ENCODE measurements at regions not wholly inside any gene's neighbourhood (a gene's known extent, or its start where the extent isn't known, plus 50 kb on each side); places are given as distances from the start of the nearest gene placed in this dataset.

DNA sequence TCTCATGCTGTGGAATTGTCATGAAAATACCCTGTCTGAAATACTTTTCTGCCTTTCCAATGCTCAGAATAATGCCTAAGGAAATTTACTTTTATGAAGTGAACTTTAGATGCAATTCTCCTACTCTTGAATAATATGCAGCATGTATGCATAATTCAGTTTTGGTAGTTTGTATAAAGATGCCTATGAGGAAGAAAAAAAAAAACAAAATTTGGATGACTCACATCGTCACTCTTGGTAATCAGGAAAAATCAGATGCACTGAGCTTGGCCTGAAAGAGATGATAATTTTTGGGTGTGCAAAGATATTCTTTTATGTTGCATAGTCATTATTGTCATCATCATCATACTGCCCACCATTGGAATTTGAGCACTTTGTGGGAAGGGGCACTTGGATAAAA, 382.1 kb downstream of the ANKRD7 start:
- H3K4me3 ChIP-seq (ENCODE audit: control insufficient read depth, low read depth, low read length): no peak overlapping the region
- TF ChIP-seq CTCF (conservative IDR thresholded peaks at IDR 0.05; ENCODE audit: control insufficient read depth, insufficient read depth, low read depth, low read length): no peak
- DNase-seq (ENCODE audit: low read depth): no peak

DNA sequence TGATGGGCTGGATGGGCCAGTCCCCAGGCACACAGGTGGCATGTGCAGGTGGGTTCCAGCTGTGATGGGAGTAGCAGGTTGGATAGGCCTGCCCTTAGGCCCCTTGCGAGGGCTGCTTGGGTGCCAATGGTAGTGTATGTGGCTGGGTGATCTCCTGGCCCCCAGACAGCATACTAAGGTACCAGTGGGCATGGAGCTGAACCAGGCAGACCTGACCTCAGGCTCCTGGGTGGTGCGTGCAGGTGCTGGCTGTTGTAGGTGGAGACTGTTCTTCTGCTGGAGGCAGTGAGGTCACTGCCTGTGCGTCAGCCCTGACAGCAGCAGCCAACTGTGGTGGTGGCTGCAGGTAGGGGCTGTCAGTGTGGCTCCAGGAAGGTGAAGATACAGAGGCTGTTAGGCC, 384.7 kb downstream of the ANKRD7 start:
- no peak for DNase-seq (ENCODE audit: low read depth)
- no peak for TF ChIP-seq CTCF (conservative IDR thresholded peaks at IDR 0.05; ENCODE audit: control insufficient read depth, insufficient read depth, low read depth, low read length)

GRCh38 chr7:118615681-118616080, 391.2 kb downstream of the ANKRD7 start:
- no peak for TF ChIP-seq CTCF (conservative IDR thresholded peaks at IDR 0.05; ENCODE audit: control insufficient read depth, insufficient read depth, low read depth, low read length)
- H3K4me3 ChIP-seq (ENCODE audit: control insufficient read depth, low read depth, low read length): no peak overlapping the region
- DNase-seq (ENCODE audit: low read depth): no peak

More for the DNA sequence above, 384.7 kb downstream of the ANKRD7 start:
- H3K4me3 ChIP-seq (ENCODE audit: control insufficient read depth, low read depth, low read length): no peak overlapping the region

DNA sequence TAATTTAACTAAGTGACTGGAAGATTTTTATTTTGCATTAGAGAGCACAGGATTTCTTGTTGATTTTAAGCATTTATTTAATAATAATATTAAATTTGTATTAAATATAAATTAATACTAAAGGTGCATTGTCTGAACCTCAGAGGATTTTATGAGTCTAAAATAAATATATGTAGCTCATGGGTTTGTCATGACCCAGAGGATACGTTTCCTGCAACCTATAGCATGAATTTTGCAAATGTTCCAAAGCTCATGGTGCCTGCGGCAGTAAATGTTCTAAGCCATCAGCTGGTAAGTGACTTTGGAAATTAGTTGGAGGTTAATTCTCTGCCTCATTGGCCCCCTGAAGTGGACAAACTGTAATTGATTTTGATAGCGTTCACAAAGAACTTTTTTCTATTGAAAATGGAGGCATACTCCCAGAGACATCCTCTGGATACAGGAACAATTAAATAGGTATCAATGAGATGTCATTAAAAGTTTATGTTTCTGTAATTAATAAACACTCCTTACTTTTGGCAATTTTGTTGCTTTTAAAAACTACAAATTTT, 397.4 kb downstream of the ANKRD7 start:
- no peak for TF ChIP-seq CTCF (conservative IDR thresholded peaks at IDR 0.05; ENCODE audit: control insufficient read depth, insufficient read depth, low read depth, low read length)

GRCh38 chr7:118626739-118627138, 402.2 kb downstream of the ANKRD7 start:
- DNase-seq (ENCODE audit: low read depth): no peak
- TF ChIP-seq CTCF (conservative IDR thresholded peaks at IDR 0.05; ENCODE audit: control insufficient read depth, insufficient read depth, low read depth, low read length): no peak
- H3K4me3 ChIP-seq (ENCODE audit: control insufficient read depth, low read depth, low read length): no peak overlapping the region

More for the DNA sequence above, 397.4 kb downstream of the ANKRD7 start:
- DNase-seq (ENCODE audit: low read depth): no peak
- no peak overlapping the region for H3K4me3 ChIP-seq (ENCODE audit: control insufficient read depth, low read depth, low read length)

DNA sequence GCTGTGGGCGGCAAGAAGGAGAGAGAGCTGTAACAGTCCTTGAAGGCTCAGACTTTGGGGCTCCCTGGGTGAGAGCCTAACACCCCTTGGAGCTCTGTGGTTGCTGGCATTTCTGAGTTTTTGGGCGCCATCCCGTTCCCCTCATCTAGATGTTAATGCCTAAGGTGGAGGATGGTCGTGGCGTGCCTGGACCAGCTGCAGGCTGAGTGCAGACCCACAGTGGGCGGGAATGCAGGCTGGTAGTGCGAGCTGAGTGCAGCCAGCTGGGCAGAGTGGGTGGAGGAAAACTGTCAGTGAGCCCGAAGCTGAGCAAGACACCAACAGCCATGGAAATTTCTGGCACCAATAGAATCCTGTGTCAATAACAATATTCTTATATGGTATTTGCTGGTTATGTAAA, 403.0 kb downstream of the ANKRD7 start:
- no peak for TF ChIP-seq CTCF (conservative IDR thresholded peaks at IDR 0.05; ENCODE audit: control insufficient read depth, insufficient read depth, low read depth, low read length)
- H3K4me3 ChIP-seq (ENCODE audit: control insufficient read depth, low read depth, low read length): no peak overlapping the region
- no peak for DNase-seq (ENCODE audit: low read depth)

- H3K4me3 ChIP-seq (ENCODE audit: control insufficient read depth, low read depth, low read length): no peak overlapping the region
- no peak for DNase-seq (ENCODE audit: low read depth)
- no peak for TF ChIP-seq CTCF (conservative IDR thresholded peaks at IDR 0.05; ENCODE audit: control insufficient read depth, insufficient read depth, low read depth, low read length)
Measured at GRCh38 chr7:118629898-118630438, 405.5 kb downstream of the ANKRD7 start.

Data from fibroblast of mammary gland (primary cell).